ENCODE measurements at regions not wholly inside any gene's neighbourhood (a gene's known extent, or its start where the extent isn't known, plus 50 kb on each side); places are given as distances from the start of the nearest gene placed in this dataset.

DNA sequence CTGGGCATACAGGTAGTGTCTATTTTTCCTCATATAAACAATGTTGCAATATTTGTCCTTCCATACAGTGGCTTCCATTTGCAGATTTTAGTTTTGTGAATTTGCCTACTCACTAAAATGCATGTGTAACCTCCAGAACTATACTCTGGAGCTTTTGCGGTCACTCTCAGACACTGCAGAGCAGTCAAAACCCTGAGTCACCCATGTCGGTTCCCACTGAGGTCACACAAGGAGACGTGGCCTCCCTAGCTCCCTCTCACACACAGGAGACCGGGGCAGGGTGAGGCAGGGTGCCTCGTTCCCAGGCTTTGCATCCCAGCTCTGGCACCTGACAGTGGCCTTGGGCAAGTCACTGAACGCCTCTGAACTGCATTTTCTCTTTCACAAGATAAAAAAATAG, 55.5 kb upstream of the ZNF354A start:
- intact Hi-C loops (cut with DNase I; ENCODE audit: low total_unique reads) = no loop called here
- H3K9me3 ChIP-seq = no peaks in the 10 kb centered on the region
- no peaks in the 10 kb centered on the region for H3K36me3 ChIP-seq
- no peaks in the 10 kb centered on the region for H3K27me3 ChIP-seq
- no peak overlapping the region for H3K4me3 ChIP-seq
- no peak overlapping the region for H3K27ac ChIP-seq
- TF ChIP-seq POLR2AphosphoS5 (IDR thresholded peaks at IDR 0.05) (no peak), POLR2A (IDR thresholded peaks at IDR 0.05) (no peak)
- DNase-seq (ENCODE audit: low spot score in 2 of 2) = no peak
- no peaks in the 10 kb centered on the region for H3K4me1 ChIP-seq

DNA sequence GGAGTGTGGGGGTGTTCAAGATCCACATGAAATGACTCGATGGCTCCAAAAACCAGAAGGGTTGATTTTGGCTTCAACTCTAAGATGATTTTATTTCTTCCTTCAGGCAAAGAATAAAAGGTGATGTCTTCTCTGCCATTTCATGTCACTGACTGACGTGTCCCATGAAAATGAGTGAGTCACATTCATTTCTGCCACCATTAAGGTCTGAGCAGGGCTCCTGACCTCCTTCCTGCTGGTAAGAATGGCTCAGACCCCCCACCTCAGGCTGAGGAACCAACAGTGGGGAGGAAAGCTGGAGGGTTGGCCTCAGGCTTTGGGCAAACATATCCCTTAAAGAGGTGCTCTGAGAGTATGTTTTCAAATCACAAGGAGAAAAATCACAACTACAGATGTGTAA, 53.9 kb upstream of the ZNF354A start:
- TF ChIP-seq, protein P1, sequence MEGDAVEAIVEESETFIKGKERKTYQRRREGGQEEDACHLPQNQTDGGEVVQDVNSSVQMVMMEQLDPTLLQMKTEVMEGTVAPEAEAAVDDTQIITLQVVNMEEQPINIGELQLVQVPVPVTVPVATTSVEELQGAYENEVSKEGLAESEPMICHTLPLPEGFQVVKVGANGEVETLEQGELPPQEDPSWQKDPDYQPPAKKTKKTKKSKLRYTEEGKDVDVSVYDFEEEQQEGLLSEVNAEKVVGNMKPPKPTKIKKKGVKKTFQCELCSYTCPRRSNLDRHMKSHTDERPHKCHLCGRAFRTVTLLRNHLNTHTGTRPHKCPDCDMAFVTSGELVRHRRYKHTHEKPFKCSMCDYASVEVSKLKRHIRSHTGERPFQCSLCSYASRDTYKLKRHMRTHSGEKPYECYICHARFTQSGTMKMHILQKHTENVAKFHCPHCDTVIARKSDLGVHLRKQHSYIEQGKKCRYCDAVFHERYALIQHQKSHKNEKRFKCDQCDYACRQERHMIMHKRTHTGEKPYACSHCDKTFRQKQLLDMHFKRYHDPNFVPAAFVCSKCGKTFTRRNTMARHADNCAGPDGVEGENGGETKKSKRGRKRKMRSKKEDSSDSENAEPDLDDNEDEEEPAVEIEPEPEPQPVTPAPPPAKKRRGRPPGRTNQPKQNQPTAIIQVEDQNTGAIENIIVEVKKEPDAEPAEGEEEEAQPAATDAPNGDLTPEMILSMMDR (IDR thresholded peaks at IDR 0.05) = no peak
- TF ChIP-seq POLR2A (IDR thresholded peaks at IDR 0.05) = no peak
- no peak for TF ChIP-seq POLR2AphosphoS5 (IDR thresholded peaks at IDR 0.05)

DNA sequence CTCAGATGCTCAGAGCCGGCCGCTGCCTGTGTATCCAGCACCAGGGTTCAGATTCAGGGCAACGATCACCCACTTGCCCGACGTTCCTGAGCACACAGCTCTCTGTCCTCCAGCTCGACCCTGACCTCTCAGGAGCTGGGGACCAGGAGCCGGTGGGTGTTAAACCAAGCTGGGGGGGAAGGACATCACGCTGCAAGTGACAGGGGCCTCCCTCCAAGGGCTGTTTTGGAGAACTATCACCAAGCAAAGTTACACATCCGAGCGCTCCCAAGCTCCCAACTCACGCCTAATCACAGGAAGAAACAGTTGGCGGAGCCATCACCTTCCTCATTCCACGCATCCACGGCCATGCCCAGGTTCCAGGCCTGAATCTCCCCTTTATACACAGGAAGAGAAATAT, 51.5 kb upstream of the ZNF354A start:
- no peak for DNase-seq (ENCODE audit: low spot score in 2 of 2)
- Histone ChIP-seq H3K36me3 (no peaks in the 10 kb centered on the region), H3K4me3 (no peak overlapping the region), H3K4me1 (no peaks in the 10 kb centered on the region), H3K27me3 (no peaks in the 10 kb centered on the region), H3K9me3 (no peaks in the 10 kb centered on the region), H3K27ac (no peak overlapping the region)
- TF ChIP-seq POLR2AphosphoS5 (IDR thresholded peaks at IDR 0.05) (no peak), POLR2A (IDR thresholded peaks at IDR 0.05) (no peak)
- intact Hi-C loops (cut with DNase I; ENCODE audit: low total_unique reads) = no loop called here

More for the DNA sequence above, 53.9 kb upstream of the ZNF354A start:
- no peak for DNase-seq (ENCODE audit: low spot score in 2 of 2)
- intact Hi-C loops (cut with DNase I; ENCODE audit: low total_unique reads) = no loop called here
- no peaks in the 10 kb centered on the region for H3K4me1 ChIP-seq
- no peaks in the 10 kb centered on the region for H3K27me3 ChIP-seq
- no peaks in the 10 kb centered on the region for H3K9me3 ChIP-seq
- no peak overlapping the region for H3K27ac ChIP-seq
- H3K36me3 ChIP-seq = no peaks in the 10 kb centered on the region
- no peak overlapping the region for H3K4me3 ChIP-seq

DNA sequence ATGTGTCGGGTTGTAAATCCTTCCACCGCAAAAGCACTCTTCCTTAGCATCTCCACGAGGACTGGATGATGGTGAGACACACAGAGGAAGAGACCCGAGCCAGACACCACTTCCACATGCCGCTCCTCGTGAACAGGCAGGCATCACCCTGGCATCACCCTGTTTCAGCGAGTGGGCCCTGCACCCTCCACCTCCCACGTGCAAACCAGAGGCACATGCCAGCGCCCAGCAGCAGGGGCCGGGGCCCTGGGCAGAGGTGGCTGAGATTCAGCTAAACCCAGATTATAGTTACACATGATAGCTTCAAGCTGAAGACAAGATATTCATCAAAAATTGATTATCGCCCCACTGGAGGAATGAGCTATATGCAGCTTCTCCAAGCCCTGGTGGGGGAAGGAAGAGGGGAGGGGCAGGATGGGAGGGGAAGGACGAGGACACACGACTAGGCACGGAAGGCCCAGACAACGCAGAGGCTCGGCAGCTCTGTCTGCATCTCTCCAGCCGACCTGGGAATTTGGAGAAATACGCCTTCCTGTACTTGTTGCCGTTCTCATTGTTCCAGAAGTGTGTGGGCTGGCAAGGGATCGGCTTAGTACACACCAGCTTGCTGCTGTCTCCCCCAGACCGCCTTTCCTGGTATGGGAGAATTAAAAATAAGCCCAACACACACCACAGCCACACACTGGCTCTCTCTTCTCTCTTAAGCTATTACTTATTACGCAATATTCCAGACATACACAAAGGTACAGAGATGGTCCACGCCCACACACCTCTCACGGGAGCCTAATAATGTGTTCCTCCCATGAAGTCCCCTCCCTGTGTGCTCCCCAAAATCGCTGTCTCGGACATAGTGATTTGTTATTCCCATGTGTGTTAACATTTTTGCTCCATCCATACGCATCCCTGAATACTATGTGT, 50.4 kb upstream of the ZNF354A start:
- Histone ChIP-seq H3K4me1 (no peaks in the 10 kb centered on the region), H3K27me3 (no peaks in the 10 kb centered on the region), H3K27ac (no peak overlapping the region), H3K36me3 (no peaks in the 10 kb centered on the region), H3K9me3 (no peaks in the 10 kb centered on the region), H3K4me3 (no peak overlapping the region)
- intact Hi-C loops (cut with DNase I; ENCODE audit: low total_unique reads) = no loop called here
- TF ChIP-seq POLR2A (IDR thresholded peaks at IDR 0.05) (no peak), POLR2AphosphoS5 (IDR thresholded peaks at IDR 0.05) (no peak)
- TF ChIP-seq, protein P1 (IDR thresholded peaks at IDR 0.05) = no peak
- no peak for DNase-seq (ENCODE audit: low spot score in 2 of 2)
